ENCODE measurements at regions not wholly inside any gene's neighbourhood (a gene's known extent, or its start where the extent isn't known, plus 50 kb on each side); places are given as distances from the start of the nearest gene placed in this dataset.

GRCh38 chr5:104367978-104368377 lies 805.4 kb upstream of the NUDT12 start:
- no peak overlapping the region for H3K4me3 ChIP-seq (ENCODE audit: low read length)
- no peak for DNase-seq (ENCODE audit: low read depth)
- no peak for TF ChIP-seq CTCF (conservative IDR thresholded peaks at IDR 0.05; ENCODE audit: low read depth, low read length)

- TF ChIP-seq CTCF (conservative IDR thresholded peaks at IDR 0.05; ENCODE audit: low read depth, low read length), result no peak
- H3K4me3 ChIP-seq (ENCODE audit: low read length), result no peak overlapping the region
- DNase-seq (ENCODE audit: low read depth), result no peak
These were observed 801.0 kb upstream of the NUDT12 start for GRCh38 chr5:104363567-104363966.

GRCh38 chr5:104361932-104362331 lies 799.3 kb upstream of the NUDT12 start:
- no peak overlapping the region for H3K4me3 ChIP-seq (ENCODE audit: low read length)
- no peak for TF ChIP-seq CTCF (conservative IDR thresholded peaks at IDR 0.05; ENCODE audit: low read depth, low read length)
- no peak for DNase-seq (ENCODE audit: low read depth)

GRCh38 chr5:104355350-104355749 lies 792.8 kb upstream of the NUDT12 start:
- no peak for DNase-seq (ENCODE audit: low read depth)
- TF ChIP-seq CTCF (conservative IDR thresholded peaks at IDR 0.05; ENCODE audit: low read depth, low read length), result no peak
- no peak overlapping the region for H3K4me3 ChIP-seq (ENCODE audit: low read length)

GRCh38 chr5:104353371-104353770 lies 790.8 kb upstream of the NUDT12 start:
- TF ChIP-seq CTCF (conservative IDR thresholded peaks at IDR 0.05; ENCODE audit: low read depth, low read length), result no peak
- DNase-seq (ENCODE audit: low read depth), result no peak
- H3K4me3 ChIP-seq (ENCODE audit: low read length), result no peak overlapping the region

GRCh38 chr5:104352954-104353353 lies 790.4 kb upstream of the NUDT12 start:
- TF ChIP-seq CTCF (conservative IDR thresholded peaks at IDR 0.05; ENCODE audit: low read depth, low read length), result no peak
- no peak overlapping the region for H3K4me3 ChIP-seq (ENCODE audit: low read length)
- DNase-seq (ENCODE audit: low read depth), result no peak

GRCh38 chr5:104347119-104347708 lies 784.6 kb upstream of the NUDT12 start:
- DNase-seq (ENCODE audit: low read depth), result no peak
- no peak overlapping the region for H3K4me3 ChIP-seq (ENCODE audit: low read length)
- peak; percentile 44 for TF ChIP-seq CTCF (conservative IDR thresholded peaks at IDR 0.05; ENCODE audit: low read depth, low read length)
